IPS-15b (cell line): ENCODE measurements at regions not wholly inside any gene's neighbourhood (a gene's known extent, or its start where the extent isn't known, plus 50 kb on each side); places are given as distances from the start of the nearest gene placed in this dataset.
"Not testable (repeated sequence)": the region's sequence is repeated elsewhere in the genome, so short reads cannot be mapped to it uniquely, and the experiment has no call there.

Experiments
- H3K27me3 ChIP-seq: one replicate; pipeline ENCODE4 v1.6.1; 2013; ENCODE audit warnings: low read length; ENCODE audit not compliant: control insufficient read depth, insufficient read depth
- H3K36me3 ChIP-seq: one replicate; pipeline ENCODE4 v1.6.1; 2013; ENCODE audit warnings: low read length; ENCODE audit not compliant: control insufficient read depth, insufficient read depth
- H3K4me1 ChIP-seq: one replicate; pipeline ENCODE4 v1.6.1; 2013; ENCODE audit warnings: mild to moderate bottlenecking, low read length; ENCODE audit not compliant: control insufficient read depth, insufficient read depth
- H3K4me3 ChIP-seq: one replicate; pipeline ENCODE4 v1.5.1; 2013; ENCODE audit warnings: low read depth, low read length
- H3K9ac ChIP-seq: one replicate; pipeline ENCODE4 v1.6.1; 2013; ENCODE audit warnings: low read depth, mild to moderate bottlenecking, low read length
- H3K9me3 ChIP-seq: one replicate; pipeline ENCODE4 v1.6.1; 2013; ENCODE audit warnings: mild to moderate bottlenecking, low read length; ENCODE audit not compliant: control insufficient read depth, insufficient read depth

DNA sequence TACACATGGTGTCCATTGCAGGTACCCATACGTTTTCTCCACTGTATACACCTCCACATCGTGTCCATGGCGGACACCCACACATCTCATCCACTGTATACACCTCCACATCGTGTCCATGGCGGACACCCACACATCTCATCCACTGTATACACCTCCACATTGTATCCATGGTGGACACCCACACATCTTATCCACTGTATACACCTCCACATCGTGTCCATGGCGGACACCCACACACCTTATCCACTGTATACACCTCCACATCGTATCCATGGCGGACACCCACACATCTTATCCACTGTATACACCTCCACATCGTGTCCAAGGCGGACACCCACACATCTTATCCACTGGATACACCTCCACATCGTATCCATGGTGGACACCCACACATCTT is 50.4 kb upstream of the TTC34 start:
- not testable (repeated sequence) for H3K4me3 ChIP-seq, H3K9me3 ChIP-seq, H3K36me3 ChIP-seq, H3K4me1 ChIP-seq, H3K9ac ChIP-seq, H3K27me3 ChIP-seq

DNA sequence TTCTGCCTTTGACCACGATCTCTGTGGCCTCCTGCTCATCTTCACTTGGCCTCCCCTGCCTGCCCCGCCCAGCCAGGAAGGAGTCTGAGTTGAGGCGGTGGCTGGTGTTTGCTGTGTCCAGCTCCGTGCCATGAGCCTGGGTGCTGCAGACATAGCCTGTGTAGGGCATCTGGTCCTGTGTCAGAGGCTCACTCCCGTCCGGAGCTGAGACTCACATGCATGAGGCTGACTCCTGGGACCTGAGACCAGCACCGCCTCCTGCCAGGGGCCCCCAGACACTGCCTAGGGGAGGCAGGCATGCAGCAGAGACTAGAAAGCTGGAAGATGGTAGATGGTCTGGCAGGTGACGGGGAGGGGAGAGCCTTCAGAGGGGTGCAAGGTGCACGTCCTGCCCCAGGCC is 52.2 kb upstream of the TTC34 start:
- H3K9ac ChIP-seq = no peak overlapping the region
- peaks cover 5% of the 10 kb centered on the region for H3K9me3 ChIP-seq
- peaks cover 1% of the 10 kb centered on the region for H3K36me3 ChIP-seq
- H3K27me3 ChIP-seq = no peaks in the 10 kb centered on the region
- no peak overlapping the region for H3K4me3 ChIP-seq
- no peaks in the 10 kb centered on the region for H3K4me1 ChIP-seq

DNA sequence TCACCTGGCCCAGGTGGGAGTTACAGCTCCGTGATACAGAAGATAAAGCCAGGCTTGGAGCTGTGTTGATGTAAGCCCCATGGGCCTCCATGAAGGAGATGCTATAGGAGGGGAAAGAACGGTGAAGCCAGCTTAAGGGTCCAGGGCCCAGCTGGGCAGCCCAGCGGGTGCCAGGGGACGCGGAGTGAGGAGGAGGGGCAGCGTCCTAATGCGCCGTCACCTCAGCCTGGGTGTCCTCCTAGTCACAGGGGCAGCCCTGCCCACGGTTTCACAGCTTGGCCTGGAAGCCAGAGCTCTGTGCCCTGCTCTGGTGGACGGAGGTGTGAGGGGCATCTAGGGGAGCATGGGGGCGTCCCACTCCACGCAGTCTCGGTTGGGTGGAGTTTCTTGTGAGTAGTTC is 52.7 kb upstream of the TTC34 start:
- H3K27me3 ChIP-seq = no peaks in the 10 kb centered on the region
- peaks cover 5% of the 10 kb centered on the region for H3K9me3 ChIP-seq
- no peaks in the 10 kb centered on the region for H3K4me1 ChIP-seq
- no peak overlapping the region for H3K9ac ChIP-seq
- H3K4me3 ChIP-seq = no peak overlapping the region
- H3K36me3 ChIP-seq = no peaks in the 10 kb centered on the region

DNA sequence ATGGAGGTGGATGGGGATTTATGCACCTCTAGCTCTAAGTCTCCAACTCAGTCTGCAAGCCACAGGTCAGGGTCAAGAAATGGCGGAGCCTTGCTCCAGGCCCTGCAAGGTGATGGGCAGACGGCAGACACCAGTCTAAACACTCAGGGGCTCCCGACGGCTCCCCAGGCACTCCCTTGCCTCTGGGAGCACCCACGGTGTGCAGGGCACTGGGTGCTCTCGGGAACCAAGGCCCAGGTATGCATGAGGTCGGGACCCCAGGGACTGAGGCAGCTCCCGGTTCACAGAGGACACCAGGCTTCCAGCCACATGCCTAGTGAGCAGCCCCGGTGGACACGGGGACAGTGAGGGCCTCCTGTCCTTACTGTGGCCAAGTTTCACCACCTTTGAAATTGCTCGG is 53.1 kb upstream of the TTC34 start:
- Histone ChIP-seq H3K9ac (no peak overlapping the region), H3K27me3 (no peaks in the 10 kb centered on the region), H3K4me1 (no peaks in the 10 kb centered on the region), H3K9me3 (peaks cover 5% of the 10 kb centered on the region), H3K4me3 (no peak overlapping the region), H3K36me3 (no peaks in the 10 kb centered on the region)

DNA sequence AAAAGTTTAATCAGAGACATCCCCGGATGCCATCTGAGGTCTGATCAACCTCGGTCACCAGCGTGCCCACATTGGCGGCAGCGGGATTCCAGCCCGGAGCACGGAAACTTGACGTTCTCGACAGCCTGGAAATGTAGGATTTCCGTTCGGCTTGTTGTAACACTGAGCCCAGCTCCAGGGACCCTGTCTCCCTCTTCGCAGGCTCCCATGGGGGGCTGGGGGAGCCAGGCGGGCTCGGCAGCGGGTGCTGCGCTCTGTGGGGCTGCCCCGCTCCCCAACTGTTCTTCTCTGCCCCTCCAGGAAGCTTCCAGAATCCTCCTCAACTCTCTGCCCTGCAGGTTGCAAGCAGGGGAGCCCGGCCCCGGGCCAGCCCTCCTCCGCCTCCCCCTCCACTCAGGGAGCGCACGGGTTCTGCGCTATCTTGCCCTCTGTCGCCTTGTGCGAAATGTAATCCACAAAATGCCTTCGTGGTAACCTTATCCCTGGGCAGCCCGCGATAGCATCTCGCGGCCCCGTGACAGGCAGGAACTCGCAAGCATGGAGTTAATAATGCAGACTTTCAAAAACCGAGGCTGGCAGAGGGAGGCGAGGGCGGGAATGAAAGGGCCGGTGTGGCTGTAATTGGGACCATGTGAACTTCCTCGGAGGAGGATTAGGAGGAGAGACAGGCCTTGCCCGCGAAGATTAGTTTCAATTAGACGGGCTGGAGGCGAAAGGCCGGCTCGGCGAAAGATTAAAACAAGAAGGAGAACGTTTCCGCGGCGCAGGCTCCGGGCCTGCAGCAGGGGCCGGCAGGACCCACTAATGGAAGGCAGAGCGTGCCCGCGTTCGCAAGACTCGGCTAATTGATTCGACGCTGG is 53.9 kb upstream of the TTC34 start:
- H3K27me3 ChIP-seq = no peaks in the 10 kb centered on the region
- H3K9me3 ChIP-seq = peaks cover 8% of the 10 kb centered on the region
- no peaks in the 10 kb centered on the region for H3K36me3 ChIP-seq
- H3K4me1 ChIP-seq = no peaks in the 10 kb centered on the region
- H3K9ac ChIP-seq = no peak overlapping the region
- H3K4me3 ChIP-seq = no peak overlapping the region

DNA sequence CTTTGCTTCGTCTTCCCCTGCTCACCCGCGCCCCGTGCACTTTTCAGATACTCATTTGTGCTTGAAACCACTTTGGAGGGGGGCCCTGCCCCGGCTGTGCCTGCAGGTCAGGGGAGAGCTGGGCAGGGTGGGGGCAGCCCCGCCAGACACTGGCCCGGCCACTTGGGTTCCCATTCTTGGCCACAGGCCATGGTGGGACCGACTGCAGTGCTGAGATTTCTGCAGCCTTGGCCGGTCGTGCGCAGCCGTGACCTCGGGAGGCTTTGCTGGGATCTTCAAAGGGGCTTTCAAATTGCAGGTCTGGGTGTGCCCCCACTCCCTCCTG is 54.5 kb upstream of the TTC34 start:
- no peaks in the 10 kb centered on the region for H3K4me1 ChIP-seq
- H3K36me3 ChIP-seq = no peaks in the 10 kb centered on the region
- peaks cover 8% of the 10 kb centered on the region for H3K9me3 ChIP-seq
- no peak overlapping the region for H3K9ac ChIP-seq
- H3K4me3 ChIP-seq = no peak overlapping the region
- no peaks in the 10 kb centered on the region for H3K27me3 ChIP-seq

DNA sequence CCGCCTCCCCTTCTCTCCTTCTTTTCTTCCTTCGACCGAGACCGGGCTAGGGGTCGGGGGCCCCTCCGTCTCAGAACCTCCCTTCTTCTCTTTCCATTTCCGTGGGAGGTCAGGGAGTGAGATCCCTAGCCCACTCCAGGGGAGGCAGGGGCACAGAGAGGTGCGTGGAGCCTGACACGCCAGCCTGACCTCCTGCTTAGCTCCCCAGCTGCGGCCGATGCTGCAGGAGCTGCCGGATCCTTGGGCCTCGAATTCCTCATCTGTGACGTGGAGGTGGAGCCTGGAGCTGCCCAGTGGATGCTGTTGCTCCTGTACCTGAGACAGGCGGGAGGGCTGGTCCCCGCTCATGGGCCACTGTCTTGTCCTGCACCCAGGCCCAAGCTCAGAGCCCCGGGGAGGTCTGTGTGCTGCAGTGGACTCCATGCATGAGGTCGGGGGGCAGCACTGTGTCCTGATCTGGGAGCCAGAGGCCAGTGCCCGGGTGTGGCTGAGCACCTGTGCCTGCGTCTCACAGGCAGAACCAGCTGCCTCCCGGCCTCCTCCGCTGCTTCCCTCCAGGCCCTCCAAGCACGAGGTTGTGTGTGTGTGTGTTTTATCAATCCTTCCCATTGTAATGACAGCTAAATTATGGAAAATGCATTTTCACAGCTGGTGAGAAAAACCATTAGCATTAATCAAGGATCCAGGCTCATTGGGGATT is 55.3 kb upstream of the TTC34 start:
- Histone ChIP-seq H3K36me3 (no peaks in the 10 kb centered on the region), H3K4me1 (no peaks in the 10 kb centered on the region), H3K27me3 (no peaks in the 10 kb centered on the region), H3K4me3 (no peak overlapping the region), H3K9ac (no peak overlapping the region), H3K9me3 (peaks cover 8% of the 10 kb centered on the region)

DNA sequence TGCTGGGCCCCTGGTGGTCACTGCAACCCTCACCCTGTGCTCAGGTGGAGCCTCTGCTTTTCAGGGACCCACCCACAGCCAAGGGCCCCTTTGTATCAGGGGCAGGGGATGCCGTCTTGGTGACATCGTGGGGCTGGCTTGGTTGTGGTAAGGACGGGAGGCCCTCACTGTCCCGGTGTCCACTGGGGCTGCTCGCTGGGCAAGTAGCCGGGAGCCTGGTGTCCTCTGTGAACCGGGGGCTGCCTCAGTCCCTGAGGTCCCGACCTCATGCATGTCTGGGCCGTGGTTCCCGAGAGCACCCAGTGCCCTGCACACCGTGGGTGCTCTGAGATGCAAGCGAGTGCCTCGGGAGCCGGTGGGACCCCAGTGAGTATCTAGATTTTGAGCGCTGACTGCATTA is 56.0 kb upstream of the TTC34 start:
- no peaks in the 10 kb centered on the region for H3K27me3 ChIP-seq
- peaks cover 8% of the 10 kb centered on the region for H3K9me3 ChIP-seq
- H3K4me1 ChIP-seq = no peaks in the 10 kb centered on the region
- H3K36me3 ChIP-seq = no peaks in the 10 kb centered on the region
- H3K4me3 ChIP-seq = no peak overlapping the region
- no peak overlapping the region for H3K9ac ChIP-seq

DNA sequence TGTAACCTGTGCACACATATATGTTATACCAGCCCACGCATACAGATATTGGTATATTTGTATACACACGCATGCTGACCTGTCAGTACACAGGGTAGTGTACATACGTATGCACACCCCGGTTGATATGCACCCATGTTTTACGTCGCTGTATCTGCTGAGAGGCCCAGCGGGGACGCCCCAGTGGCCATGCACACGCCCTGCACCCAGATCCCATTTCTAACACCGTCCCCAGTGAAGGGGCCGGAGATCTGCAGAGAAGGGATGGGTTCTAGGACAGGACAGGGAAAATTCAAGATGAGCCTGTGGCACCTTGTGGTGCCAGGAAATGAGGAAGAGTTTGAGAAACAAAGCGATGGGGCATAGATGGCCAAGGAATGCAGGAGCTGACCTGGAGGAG is 57.2 kb upstream of the TTC34 start:
- no peak overlapping the region for H3K9ac ChIP-seq
- H3K9me3 ChIP-seq = peaks cover 8% of the 10 kb centered on the region
- H3K27me3 ChIP-seq = no peaks in the 10 kb centered on the region
- no peaks in the 10 kb centered on the region for H3K4me1 ChIP-seq
- no peaks in the 10 kb centered on the region for H3K36me3 ChIP-seq
- no peak overlapping the region for H3K4me3 ChIP-seq

DNA sequence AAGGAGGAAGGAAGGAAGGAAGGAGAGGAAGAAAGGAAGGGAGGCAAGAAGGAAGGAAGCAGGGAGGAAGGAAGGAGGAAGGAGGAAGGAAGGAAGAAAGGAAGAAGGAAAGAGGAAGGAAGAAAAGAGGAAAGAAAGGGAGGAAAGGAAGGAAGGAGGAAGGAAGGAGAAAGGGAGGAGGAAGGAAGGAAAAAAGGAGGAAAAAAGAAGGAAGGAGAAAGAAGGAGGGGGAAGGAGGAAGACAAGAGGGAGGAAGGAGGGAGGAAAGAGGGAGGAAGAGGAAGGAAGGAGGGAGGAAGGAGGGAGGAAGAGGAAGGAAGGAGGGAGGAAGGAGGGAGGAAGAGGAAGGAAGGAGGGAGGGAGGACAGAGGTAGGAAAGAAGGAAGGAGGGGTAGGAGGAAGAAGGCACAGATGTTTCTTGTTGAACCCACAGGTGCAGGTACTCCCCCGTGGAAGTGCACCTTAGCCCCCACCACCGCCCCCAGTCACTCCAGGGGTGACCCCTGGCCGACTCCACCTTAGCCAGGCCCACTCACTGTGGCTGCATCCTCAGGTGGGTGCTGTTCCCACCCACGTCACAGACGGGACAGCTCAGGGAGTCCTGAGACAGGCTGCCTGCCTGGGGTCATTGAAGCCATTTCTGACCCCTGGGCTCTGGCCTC is 57.9 kb upstream of the TTC34 start:
- no peak overlapping the region for H3K4me3 ChIP-seq
- no peaks in the 10 kb centered on the region for H3K4me1 ChIP-seq
- H3K9ac ChIP-seq = no peak overlapping the region
- peaks cover 8% of the 10 kb centered on the region for H3K9me3 ChIP-seq
- H3K36me3 ChIP-seq = no peaks in the 10 kb centered on the region
- H3K27me3 ChIP-seq = no peaks in the 10 kb centered on the region

DNA sequence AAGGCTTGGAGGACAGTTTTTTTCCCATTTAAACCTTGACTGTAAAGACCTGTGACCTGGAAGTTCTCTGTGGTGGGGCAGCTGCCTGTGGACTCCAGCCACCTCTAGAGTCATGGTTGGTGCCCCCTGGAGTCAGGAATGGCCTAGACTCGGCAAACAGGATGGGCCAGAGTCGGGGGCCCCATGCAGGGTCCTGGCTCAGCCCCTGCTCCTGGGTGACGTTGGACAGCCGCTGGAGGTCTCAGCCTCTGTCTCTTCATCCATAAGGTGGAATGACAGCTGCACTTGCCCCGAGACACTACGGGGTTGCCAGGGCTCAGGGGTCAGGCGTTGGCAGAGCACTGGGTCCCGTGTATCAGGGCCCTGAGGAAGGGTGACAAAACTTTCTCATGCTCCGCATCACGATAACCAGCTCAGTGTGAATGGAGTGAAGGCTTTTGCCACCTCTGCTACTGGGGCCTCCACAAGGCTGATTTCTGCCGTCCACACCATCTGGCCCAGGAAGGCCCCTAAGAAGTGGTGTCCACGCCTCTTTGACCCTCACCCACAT is 58.5 kb upstream of the TTC34 start:
- Histone ChIP-seq H3K4me1 (no peaks in the 10 kb centered on the region), H3K9me3 (peaks cover 8% of the 10 kb centered on the region), H3K27me3 (no peaks in the 10 kb centered on the region), H3K36me3 (no peaks in the 10 kb centered on the region), H3K9ac (no peak overlapping the region), H3K4me3 (no peak overlapping the region)
